Activated T-cell treated with anti-CD3 and anti-CD28 coated beads, Interleukin-2, amount 50 U/mL, for 1 hour (primary cell): ENCODE measurements at regions not wholly inside any gene's neighbourhood (a gene's known extent, or its start where the extent isn't known, plus 50 kb on each side); places are given as distances from the start of the nearest gene placed in this dataset.

Experiments used
- DNase-seq: peaks from one replicate; pipeline ENCODE4 v3.0.0-alpha.2; 2020

DNA sequence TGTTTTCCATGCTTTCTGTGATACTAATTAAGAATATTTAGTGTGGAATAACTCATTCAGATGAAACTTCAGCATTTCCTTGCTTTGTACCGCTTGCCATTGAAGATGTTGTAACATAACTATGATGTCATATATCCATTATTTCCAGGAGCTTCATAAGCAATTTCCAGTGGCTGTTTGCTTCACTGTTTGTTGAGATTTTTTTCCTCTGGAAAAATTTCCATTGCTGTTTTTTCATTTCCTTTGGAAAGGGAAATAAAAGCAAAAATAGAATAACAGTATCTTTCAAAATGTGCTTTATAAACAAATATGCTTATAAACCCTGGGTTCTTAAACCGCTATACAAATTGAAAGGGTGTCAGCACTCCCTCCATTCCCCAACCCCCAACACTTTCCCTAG is 319.6 kb upstream of the SEMA6D start:
- DNase-seq = no peak

- no peak for DNase-seq
Measured at GRCh38 chr15:47398132-47398531, 319.2 kb upstream of the SEMA6D start.

DNA sequence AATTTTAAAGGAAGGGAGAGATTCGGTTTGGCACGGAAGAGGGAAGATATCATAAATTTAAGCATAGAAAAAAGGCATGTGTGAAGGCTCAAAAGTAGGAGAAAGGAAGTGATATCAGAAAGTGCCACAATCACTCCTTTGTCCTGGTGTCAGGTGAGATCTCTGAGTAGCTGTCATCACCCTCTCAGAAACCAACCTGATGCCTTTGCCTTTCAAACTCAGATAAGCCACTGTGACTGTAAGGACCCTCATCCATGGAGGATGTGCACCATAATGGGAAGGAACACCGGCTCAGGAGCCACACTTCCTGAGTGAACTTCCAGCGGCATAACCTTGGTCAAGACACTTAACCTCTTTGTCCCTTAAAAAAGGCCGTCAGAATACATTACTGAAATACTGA is 318.7 kb upstream of the SEMA6D start:
- no peak for DNase-seq

DNA sequence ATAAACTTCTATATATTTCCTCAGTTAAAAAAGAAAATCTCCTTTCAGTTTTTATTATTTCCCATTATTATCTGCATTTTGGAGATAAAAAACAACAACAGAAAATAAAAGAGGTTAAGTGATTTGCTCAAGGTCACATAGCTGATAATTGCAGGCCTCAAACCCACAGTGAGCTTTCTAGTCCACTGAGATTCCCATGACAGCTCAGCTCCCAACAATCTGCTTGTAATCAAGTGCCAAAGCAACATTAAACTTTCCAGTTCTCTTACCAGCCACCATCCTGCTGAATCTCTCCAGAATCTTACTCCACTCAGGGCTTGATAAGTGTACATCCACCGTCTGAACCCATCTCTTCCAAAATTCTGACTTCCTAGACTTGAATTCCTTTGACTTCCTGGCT is 318.2 kb upstream of the SEMA6D start:
- DNase-seq = no peak

DNA sequence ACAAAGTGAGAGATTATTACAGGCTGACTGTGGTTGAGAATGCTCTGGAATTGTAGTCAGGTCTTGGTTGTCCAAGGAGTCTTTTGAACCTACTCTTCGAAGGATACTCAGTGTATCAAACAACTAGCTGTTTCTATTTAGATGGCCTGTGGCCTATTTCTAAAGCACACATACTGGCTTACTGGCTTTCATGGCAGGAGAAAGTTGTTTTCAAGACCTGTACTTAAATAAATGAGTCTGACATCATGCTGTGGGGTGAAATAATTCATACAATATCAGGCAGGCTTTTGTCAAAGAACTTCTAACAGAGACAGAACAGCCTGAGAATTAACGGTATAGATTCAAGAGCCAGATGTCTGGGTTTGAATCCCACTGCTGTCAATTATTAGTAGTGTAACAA is 316.7 kb upstream of the SEMA6D start:
- no peak for DNase-seq

- no peak for DNase-seq
Measured at GRCh38 chr15:47401427-47401826, 315.9 kb upstream of the SEMA6D start.

- no peak for DNase-seq
Measured at GRCh38 chr15:47402829-47403228, 314.5 kb upstream of the SEMA6D start.

DNA sequence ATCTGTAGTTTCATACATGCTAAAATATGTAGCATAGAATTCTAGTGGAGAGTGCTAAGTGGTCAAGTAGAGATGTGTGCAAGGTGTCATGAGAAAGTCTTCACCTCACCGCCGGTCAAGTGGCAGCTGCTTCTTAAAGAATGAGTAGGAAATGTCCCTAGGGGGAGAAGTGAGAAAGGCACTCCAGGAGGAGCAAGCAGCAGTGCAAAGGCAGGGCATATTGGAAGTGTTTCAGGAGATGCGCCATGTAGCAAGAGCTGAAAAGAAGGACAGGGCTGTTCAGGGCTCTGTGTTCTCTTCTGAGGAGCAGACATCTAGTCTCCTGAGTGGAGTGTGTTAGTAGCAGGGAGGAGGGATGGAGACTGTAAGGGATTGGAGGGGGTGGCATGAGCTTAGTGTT is 312.4 kb upstream of the SEMA6D start:
- DNase-seq = no peak

DNA sequence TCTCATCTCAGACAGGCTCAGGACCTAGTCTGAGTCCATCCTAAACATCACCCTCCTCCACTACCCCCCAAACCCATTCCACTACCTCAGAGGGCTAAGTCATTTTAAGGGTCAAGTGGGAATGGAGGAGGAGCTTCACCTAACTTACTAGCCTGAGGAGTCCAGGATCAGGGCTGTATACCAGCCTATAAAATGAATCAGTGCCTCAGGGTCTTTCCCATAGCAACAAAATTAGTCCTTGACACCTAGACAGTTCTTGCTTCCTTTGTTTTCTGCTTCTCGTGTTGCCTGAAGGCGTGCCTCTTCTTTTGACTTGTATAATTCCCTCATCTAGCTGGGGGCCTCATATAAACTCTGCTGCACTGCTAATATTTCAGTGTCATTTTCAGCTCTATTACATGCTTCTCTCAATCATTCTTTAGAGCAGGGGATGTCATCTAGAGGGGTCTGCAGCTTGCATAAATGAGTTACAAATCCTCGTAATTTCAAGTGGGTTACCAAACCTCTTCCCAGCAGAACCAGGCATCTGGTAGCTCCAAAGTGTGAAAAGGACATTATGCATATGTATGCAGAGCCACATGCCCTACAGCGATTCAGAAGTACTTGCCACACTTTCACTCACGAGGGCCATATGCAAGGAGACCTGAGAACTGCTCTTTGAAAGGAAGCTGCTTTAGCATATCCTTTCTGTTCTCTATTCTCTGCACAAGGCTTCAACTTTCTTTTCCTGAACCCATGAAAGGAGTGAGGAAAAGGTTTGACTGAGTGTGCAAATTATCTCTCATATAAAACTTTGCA is 311.7 kb upstream of the SEMA6D start:
- DNase-seq = no peak

DNA sequence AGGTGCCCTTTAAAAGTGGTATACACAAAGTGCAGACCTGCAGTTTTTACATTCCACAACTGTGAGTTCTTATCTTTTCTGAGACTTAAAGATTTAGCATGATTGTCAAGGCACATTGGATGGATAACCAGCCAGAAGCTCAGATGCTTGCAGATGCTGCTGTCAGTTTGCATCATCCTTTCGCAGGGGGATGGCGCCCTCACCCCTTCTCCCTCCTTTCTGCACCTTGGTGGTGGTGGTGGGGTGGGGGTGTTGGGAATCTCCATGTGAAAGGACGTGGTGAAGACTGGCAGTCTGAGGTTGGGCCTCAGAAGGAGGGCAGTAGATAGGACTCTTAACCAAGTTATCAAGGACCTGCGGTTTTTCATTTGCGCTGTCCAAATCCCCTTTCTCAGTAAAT is 309.6 kb upstream of the SEMA6D start:
- no peak for DNase-seq

DNA sequence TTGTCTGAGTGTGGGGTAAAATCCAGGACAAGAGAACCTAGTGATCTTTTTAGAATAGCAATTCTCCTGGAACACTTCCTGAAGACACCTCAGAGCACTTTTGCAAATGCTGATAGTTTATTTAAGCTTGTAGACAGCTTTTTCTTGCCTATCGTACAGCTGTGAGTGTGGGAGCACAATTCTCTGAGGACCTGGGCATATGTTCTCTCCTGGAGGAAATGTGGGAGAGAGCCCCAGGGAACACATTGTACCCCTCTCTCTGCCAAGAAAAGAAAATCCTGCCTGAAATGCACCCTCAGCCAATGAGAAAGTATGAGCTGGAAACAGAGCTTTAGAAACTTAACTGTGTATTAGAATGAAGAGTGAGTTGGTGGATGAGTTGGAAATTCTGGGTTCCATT is 308.3 kb upstream of the SEMA6D start:
- no peak for DNase-seq

DNA sequence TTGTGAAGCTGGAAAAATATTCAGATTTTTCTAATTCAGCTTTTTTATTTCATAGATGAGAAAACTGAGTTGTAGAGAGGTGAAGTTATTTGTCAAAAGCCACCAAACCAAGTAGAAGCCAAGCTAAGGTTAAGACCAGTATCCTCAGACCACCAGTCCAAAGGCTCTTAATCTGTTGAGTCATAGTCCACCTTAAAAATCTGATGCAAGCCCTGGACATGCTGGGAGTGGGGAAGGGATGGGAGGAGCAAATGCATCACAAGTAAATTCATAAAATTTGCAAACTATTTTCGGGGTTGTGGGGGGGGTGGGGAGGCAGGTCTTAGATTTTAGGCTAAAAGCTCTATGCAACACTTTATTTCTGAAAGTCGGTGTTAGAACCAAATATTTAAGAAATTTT is 307.7 kb upstream of the SEMA6D start:
- DNase-seq = no peak

GRCh38 chr15:47410247-47410646 is 307.1 kb upstream of the SEMA6D start:
- DNase-seq = no peak

DNA sequence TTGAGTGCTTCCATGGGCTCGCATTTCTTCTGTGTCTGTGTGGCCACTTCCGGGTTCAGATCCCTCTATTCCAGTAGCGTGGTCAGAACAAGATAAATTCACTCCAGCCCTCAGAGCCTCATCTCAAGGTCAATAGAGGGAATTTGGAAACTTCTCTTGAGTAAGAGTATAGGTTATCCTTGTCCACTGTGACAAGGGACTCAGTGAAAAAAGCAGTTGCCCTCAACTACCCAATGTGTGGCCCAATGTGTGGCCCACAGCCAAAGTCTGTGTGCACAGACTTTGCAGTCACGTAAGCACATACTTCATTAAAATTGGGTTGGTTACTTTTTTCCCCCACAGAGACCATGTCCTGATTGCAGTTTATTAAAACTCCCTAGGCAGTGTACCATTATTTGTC is 305.6 kb upstream of the SEMA6D start:
- no peak for DNase-seq

GRCh38 chr15:47412136-47412535 is 305.2 kb upstream of the SEMA6D start:
- DNase-seq = no peak

DNA sequence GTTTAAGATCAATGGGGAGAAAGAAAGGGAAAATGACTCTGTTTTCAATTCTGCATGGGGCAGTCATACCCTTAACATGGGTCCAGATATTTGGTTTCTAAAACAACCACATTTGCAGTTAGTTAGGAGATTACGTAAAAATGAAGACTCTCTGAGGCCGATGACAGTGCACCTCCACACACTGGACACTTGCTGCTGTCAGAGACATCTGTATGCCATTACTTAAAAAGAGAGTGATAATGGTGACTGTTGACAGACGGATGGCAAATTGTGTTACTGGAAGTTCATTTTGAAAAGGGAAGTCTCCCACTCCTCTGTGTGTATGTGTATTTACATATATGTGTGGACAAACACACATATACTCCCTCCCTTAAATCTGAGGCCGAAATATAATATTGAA is 304.5 kb upstream of the SEMA6D start:
- no peak for DNase-seq

GRCh38 chr15:47414207-47414606 is 303.1 kb upstream of the SEMA6D start:
- no peak for DNase-seq

DNA sequence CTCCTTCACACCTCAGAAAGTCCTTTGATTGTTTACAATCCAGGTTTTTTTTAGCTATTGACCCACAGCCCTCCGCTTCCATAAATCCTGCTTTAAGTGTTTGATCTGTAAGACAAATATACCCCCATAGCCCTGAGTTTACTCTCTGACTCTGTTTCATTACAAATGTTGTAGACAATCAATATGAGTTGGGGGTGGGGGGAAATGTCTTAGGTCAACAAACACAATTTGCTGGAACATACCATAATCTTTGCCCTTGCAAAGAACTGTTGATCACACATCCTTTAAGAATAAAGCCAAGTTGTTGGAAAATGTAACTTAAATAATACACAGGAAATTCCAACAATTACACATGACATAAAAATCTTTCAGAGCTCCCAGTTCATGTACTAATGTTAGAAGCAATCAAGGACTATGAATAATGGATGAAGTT is 301.8 kb upstream of the SEMA6D start:
- no peak for DNase-seq

DNA sequence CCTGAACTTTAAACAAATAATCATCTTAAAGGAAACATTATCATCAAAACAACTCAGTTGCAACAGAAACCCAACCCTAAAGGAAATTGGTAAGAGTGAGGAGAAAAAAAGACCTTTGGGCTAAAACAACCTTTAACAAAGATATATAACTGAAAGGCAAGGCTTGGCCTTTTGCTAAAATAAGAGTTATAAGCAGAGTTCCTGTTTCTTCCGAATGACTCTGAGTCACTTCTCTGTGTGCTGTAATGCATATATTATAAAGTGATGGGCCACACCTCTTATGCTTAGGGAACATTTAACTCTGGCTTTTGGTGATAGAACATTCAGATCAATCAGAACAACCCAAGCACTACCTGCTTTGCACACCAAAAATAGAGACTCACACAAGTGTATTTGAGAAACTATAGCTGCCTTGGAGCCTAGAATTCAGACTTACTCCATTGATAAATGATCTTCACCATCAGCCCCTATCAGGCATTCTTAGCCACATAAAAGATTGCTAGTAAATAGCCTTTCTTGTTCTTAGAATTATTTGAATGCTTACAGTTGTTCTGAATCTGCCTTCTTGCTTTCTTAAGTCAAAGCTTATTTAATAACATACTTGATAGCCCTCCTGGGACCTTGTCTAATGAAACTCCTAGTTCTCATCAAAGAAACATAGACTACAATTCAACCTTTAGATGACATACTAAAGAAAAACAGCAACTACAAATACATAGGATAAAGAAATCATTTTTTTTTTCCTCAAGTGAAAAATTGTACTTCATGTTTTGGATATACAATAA is 294.2 kb upstream of the SEMA6D start:
- no peak for DNase-seq

DNA sequence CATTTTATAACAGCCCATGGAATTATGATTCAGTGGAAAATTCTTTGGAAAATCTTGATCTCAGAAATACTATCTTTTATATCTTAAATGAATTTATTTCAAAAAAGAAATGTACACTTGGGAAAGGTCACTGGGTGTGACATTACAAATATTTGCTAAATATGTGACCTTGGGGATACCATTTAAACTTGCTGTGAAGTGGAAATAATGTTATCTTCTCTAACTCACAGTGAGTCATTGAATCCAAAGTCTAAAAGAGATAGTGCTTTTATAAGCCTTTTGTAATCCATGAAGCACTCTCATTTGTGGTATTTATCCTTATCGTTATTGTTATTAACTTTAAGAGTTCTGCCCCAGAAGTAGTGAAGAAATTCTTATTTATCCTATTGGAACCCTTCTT is 289.8 kb upstream of the SEMA6D start:
- no peak for DNase-seq

- DNase-seq = no peak
Measured at GRCh38 chr15:47429376-47429775, 287.9 kb upstream of the SEMA6D start.

GRCh38 chr15:47431501-47431900 is 285.8 kb upstream of the SEMA6D start:
- DNase-seq = no peak

DNA sequence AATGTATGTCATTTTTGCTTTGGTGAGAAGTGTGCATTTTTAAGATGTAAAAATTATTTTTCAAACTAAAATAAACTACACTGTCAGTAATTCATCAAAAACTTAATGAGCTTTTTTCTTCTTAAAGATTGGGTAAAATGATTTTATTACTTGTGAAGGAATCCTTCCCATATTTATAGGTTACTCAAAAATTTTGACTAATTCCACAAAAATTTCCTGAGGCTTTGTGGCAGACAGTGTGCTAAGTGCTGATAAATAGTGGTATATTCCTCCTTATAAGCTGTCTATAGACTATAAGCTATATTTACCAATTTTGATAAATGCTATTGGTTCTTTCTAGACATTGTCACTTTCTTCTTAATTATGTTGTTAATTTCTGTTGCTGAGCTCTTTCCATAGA is 284.5 kb upstream of the SEMA6D start:
- DNase-seq = no peak

GRCh38 chr15:47434596-47434995 is 282.7 kb upstream of the SEMA6D start:
- DNase-seq = no peak

DNA sequence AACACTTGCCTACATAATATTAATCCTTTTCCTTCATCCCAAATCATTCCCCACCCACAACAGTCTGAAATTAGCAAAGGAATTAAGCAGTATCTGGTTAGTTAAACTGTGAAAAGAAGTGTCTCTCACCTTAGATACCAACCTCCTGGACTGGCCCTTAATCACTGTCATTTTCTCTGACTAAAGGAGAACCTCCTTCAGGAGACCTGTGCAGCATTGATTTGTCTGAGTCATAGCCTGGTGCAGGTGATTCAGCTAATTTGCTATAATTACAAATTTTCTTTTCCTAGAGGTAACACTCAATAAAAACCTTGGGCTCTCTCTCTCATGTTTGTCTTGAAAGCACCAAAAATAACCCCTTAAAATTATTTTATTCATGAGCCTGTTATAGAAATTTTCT is 279.8 kb upstream of the SEMA6D start:
- no peak for DNase-seq
